DND-41 (cell line): ENCODE measurements at regions not wholly inside any gene's neighbourhood (a gene's known extent, or its start where the extent isn't known, plus 50 kb on each side); places are given as distances from the start of the nearest gene placed in this dataset.

Experiments used
- ATAC-seq: fragments of 200-7000 bp; cut with Tn5 transposase; 3 replicates; pipeline ENCODE4 v1.9.1; 2021; ENCODE audit warnings: low read depth; ENCODE audit not compliant: insufficient read depth
- DNase-seq: peaks from one replicate; pipeline ENCODE4 v3.0.0-alpha.2; 2020
- H2AFZ ChIP-seq: 2 replicates; pipeline ENCODE4 v1.6.0; 2012; ENCODE audit warnings: low read depth, low read length
- H3K27ac ChIP-seq: 2 replicates; pipeline ENCODE4 v1.5.1; 2012; ENCODE audit warnings: low read length, inconsistent platforms
- H3K27me3 ChIP-seq: fragments of 200-600 bp; sonication (generic); 2 replicates; pipeline ENCODE4 v1.6.0; 2012; ENCODE audit warnings: low read length, mild to moderate bottlenecking, inconsistent platforms; ENCODE audit not compliant: insufficient read depth, poor library complexity
- H3K36me3 ChIP-seq: 2 replicates; pipeline ENCODE4 v1.5.1; 2012; ENCODE audit warnings: low read length, inconsistent platforms; ENCODE audit not compliant: insufficient read depth
- H3K4me1 ChIP-seq: 2 replicates; pipeline ENCODE4 v1.5.1; 2012; ENCODE audit warnings: mild to moderate bottlenecking, low read length; ENCODE audit not compliant: insufficient read depth
- H3K4me2 ChIP-seq: 2 replicates; pipeline ENCODE4 v1.6.0; 2012; ENCODE audit warnings: mild to moderate bottlenecking, moderate library complexity, low read length, inconsistent platforms; ENCODE audit not compliant: insufficient read depth
- H3K4me3 ChIP-seq, 2 experiments: fragments of 200-600 bp in 1 of 2; shearing (Covaris generic) in 1 of 2; 2 replicates each; pipeline ENCODE4 v1.5.1; 2012 to 2016; ENCODE audit warnings: inconsistent platforms in 2 of 2, low read length in 2 of 2, mild to moderate bottlenecking in 2 of 2, low read depth in 1 of 2, moderate library complexity in 1 of 2
- H3K79me2 ChIP-seq: 2 replicates; pipeline ENCODE4 v1.6.0; 2012; ENCODE audit warnings: low read length, inconsistent platforms; ENCODE audit not compliant: insufficient read depth
- H3K9ac ChIP-seq: 2 replicates; pipeline ENCODE4 v1.6.0; 2012; ENCODE audit warnings: low read depth, mild to moderate bottlenecking, inconsistent platforms, low read length, moderate library complexity
- H3K9me3 ChIP-seq: 2 replicates; pipeline ENCODE4 v1.5.1; 2012; ENCODE audit warnings: low read length, moderate library complexity, mild to moderate bottlenecking, inconsistent platforms; ENCODE audit not compliant: insufficient read depth, severe bottlenecking
- H4K20me1 ChIP-seq: 2 replicates; pipeline ENCODE4 v1.6.0; 2012; ENCODE audit warnings: low read length; ENCODE audit not compliant: insufficient read depth
- CTCF ChIP-seq: IDR thresholded peaks from 2 replicates; pipeline ENCODE4 v1.5.1; 2012; ENCODE audit warnings: borderline replicate concordance, low read length, moderate library complexity, mild to moderate bottlenecking; ENCODE audit not compliant: poor library complexity, severe bottlenecking; ENCODE audit errors: extremely low read depth
- EZH2 ChIP-seq: IDR thresholded peaks from 3 replicates; pipeline ENCODE4 v1.6.1; 2012; ENCODE audit warnings: borderline replicate concordance, low read depth, mild to moderate bottlenecking, moderate library complexity, low read length, inconsistent platforms; ENCODE audit not compliant: severe bottlenecking

GRCh38 chr2:126971481-126972278 lies 73.0 kb downstream of the TEX51 start:
- ATAC-seq = peak; percentile 89
- TF ChIP-seq CTCF = peak; percentile 67
- TF ChIP-seq EZH2 = no peak
- H3K9me3 ChIP-seq = no peaks in the 10 kb centered on the region
- no peak overlapping the region for H2AFZ ChIP-seq
- peak; percentile 52 for DNase-seq
- no peaks in the 10 kb centered on the region for H4K20me1 ChIP-seq
- H3K27me3 ChIP-seq = peaks cover 19% of the 10 kb centered on the region
- H3K27ac ChIP-seq = no peak overlapping the region
- H3K4me1 ChIP-seq = no peaks in the 10 kb centered on the region; the same call in 1 of the 2 replicates
- H3K4me3 ChIP-seq = no peak overlapping the region
- H3K79me2 ChIP-seq = no peaks in the 10 kb centered on the region
- no peak overlapping the region for H3K9ac ChIP-seq
- H3K36me3 ChIP-seq = no peaks in the 10 kb centered on the region
- H3K4me2 ChIP-seq = no peak overlapping the region; the same call in 1 of the 2 replicates

- ATAC-seq = no peak; the same call in 2 of the 3 replicates
- Histone ChIP-seq H3K4me3 (no peak overlapping the region), H3K4me1 (no peaks in the 10 kb centered on the region; the same call in 1 of the 2 replicates), H3K27me3 (peaks cover 19% of the 10 kb centered on the region), H3K9ac (no peak overlapping the region), H3K4me2 (no peak overlapping the region), H3K27ac (no peak overlapping the region), H2AFZ (no peak overlapping the region), H3K79me2 (no peaks in the 10 kb centered on the region), H3K36me3 (no peaks in the 10 kb centered on the region), H3K9me3 (no peaks in the 10 kb centered on the region), H4K20me1 (no peaks in the 10 kb centered on the region)
- DNase-seq = no peak
- TF ChIP-seq CTCF (no peak), EZH2 (no peak)
Measured at GRCh38 chr2:126972279-126972626, 73.6 kb downstream of the TEX51 start.

GRCh38 chr2:126973745-126974144 lies 75.1 kb downstream of the TEX51 start:
- Histone ChIP-seq H3K9ac (no peak overlapping the region), H4K20me1 (no peaks in the 10 kb centered on the region), H3K36me3 (no peaks in the 10 kb centered on the region), H2AFZ (no peak overlapping the region), H3K27ac (no peak overlapping the region), H3K9me3 (no peaks in the 10 kb centered on the region), H3K4me2 (no peak overlapping the region), H3K79me2 (no peaks in the 10 kb centered on the region), H3K4me1 (no peaks in the 10 kb centered on the region; the same call in 1 of the 2 replicates), H3K4me3 (no peak overlapping the region), H3K27me3 (peaks cover 26% of the 10 kb centered on the region)
- DNase-seq (no peak), ATAC-seq (no peak)
- no peak for TF ChIP-seq EZH2
- no peak for TF ChIP-seq CTCF
